LNCAP (cell line): ENCODE measurements at regions not wholly inside any gene's neighbourhood (a gene's known extent, or its start where the extent isn't known, plus 50 kb on each side); places are given as distances from the start of the nearest gene placed in this dataset.

Experiments
- TF ChIP-seq, protein P1 (sequence below): fragments of 450-650 bp; IDR thresholded peaks from 2 replicates; pipeline ENCODE4 v1.5.1; 2017; ENCODE audit warnings: mild to moderate bottlenecking

DNA sequence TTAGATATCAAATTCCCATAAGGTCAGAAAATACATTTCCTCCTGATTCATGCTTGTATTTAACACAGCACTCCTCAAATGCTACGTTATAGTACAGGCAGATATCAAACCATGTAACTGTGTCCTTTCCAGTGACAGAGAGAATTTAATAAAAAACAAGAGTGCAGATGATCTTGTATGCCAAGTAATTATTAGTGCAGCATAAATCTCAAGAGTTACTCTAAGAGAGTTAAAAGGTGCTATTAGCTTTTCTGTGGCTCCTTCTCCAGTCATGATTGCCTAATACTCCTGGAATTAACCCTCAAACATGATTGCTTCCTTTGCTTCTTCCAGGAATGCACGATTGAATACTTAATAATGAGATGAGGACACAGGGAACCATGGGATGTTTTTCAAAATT, 413.0 kb upstream of the DPH6 start:
- TF ChIP-seq, protein P1, sequence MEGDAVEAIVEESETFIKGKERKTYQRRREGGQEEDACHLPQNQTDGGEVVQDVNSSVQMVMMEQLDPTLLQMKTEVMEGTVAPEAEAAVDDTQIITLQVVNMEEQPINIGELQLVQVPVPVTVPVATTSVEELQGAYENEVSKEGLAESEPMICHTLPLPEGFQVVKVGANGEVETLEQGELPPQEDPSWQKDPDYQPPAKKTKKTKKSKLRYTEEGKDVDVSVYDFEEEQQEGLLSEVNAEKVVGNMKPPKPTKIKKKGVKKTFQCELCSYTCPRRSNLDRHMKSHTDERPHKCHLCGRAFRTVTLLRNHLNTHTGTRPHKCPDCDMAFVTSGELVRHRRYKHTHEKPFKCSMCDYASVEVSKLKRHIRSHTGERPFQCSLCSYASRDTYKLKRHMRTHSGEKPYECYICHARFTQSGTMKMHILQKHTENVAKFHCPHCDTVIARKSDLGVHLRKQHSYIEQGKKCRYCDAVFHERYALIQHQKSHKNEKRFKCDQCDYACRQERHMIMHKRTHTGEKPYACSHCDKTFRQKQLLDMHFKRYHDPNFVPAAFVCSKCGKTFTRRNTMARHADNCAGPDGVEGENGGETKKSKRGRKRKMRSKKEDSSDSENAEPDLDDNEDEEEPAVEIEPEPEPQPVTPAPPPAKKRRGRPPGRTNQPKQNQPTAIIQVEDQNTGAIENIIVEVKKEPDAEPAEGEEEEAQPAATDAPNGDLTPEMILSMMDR = no peak

DNA sequence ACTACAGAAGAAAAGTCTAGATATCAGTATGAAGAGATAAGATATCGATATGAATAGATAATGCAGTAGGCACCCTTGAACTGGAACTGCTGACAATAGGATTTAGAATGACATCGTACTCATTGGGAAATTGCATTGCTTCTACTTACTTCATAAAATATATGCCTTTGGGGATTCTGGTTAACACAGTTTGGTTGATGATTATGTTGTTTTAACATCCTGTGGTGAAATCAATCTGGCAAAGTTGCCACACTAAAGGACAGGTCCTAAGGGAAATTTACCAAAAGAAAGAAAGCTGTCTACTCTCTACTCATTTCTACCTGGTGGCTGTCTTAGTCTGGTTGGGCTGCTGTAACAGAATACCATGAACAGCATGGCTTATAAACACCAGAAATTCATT, 417.4 kb upstream of the DPH6 start:
- TF ChIP-seq, protein P1 = no peak

DNA sequence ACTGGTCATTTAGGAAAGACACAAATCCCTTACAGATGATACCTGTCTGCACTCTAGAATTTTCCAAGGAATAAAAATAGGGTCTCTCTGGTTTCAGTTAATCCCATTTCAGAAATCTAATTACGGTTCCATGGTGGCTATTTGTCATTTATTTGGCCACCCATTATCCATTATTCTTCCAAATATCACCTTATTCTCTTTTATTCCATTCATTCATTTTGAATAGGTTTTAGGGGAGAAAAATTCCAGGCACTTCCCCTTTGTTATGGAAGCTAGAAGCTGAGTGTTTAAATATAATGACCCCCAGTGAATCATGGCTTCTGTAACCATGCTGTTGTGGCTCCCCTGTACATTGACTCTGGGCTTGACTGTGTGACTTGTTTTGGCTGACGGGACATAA, 420.8 kb upstream of the DPH6 start:
- TF ChIP-seq, protein P1 = no peak

DNA sequence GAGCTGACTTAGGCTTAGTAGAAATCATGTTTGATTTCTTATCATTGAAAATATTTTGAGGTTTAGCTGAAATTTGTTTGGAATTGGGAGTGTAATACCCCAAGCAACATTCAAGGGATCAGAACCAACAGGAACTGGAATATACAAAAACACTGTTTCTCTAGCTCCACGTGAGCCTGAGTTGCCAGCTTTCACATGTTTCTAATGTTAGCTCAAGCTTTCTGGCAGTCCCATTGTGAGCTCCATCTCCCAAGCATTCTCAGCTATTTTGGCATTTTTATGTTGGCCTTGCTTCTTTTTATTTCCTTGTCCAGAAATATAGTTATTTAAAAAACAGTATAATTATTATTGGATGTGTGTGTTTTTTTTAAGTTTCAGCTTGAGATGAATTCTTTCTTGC, 427.1 kb upstream of the DPH6 start:
- TF ChIP-seq, protein P1 = no peak

DNA sequence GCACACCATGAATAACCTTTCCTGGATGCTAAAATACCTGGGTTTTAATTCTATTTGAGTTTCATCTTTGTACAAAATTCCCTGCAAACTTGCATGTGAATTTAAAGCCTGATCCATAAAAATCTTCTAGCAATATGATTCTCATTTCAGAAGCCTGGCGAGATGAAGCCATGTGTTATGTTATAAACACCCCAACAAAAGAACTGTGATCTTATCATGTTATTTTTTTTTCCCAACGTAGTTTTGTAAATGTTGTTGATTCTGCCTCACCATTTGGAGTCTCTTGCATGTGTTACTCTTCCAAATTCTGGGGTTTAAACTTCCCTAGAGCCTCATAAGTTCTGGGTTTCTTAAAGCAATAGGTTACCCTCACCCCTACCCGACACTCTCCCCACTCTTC, 428.1 kb upstream of the DPH6 start:
- TF ChIP-seq, protein P1 = no peak

DNA sequence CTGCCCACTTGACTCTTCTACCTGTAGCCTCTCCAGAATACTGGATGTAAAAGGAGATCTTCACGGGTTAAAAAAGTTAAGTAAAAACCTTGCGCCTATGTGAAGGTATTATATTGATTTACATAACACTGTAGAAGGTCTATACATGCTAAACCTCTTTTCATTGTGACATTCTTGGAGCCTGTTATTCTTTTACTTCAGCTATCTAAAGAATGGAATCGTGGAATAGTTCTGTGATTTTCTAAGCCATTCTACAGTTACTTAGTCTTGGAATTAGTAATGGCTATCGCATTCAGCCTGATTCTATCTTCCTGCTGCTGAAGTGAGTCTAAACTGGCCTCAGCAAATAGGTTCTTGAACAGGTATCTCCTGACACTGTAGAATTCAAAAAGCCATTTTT, 430.0 kb upstream of the DPH6 start:
- TF ChIP-seq, protein P1 = no peak

DNA sequence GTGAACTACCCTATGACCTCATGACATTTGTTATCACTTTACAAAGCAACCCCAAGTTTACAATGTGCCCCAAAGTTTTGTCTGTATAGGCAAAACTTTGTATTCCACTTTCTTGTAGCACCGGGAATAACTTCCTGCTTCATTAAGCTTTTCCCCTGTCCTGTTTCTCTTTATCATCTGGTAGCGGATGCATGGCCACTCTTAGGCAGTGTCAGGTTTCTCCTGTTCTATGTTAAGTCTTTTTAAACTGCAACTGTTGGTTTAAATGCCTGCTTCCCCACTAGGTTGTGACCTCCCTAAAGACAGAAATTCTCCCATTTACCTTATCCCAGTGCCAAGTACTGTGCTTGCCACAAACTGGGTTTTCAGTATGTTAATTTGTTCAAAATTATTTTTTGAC, 433.6 kb upstream of the DPH6 start:
- TF ChIP-seq, protein P1 = no peak

DNA sequence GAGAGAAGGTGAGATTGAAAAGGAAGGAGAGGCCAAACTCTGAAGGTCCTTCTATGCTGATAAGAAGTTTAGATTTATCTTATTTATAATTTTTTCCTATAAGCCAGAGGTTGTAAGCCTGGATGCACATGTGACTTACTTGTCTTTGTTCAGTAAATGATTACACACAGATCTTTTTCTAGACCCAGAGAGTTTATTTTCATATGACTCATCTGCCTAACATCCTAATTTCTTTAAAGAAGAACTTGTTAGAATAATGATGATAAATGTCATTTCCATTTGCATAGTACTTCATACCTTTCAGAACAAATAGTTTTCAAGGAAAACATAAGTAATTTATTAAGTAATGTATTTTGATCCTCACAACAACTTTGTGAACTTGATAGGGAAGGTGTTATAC, 434.8 kb upstream of the DPH6 start:
- TF ChIP-seq, protein P1 = no peak
